Testis (tissue), 2 donors: ENCODE measurements at regions not wholly inside any gene's neighbourhood (a gene's known extent, or its start where the extent isn't known, plus 50 kb on each side); places are given as distances from the start of the nearest gene placed in this dataset.

ENCODE experiments used
- POLR2A ChIP-seq: fragments of 450-650 bp; IDR thresholded peaks from one replicate; pipeline ENCODE4 v1.6.1; 2017; ENCODE audit warnings: antibody characterized with exemption, mild to moderate bottlenecking, moderate library complexity
- TF ChIP-seq, protein P1 (sequence below), 3 experiments: fragments of 450-650 bp in 2 of 3; fragments of 200-600 bp in 1 of 3; sonication (generic) in 1 of 3; IDR thresholded peaks; one replicate each; pipeline ENCODE4 v1.5.1; 2016 to 2019; ENCODE audit warnings: antibody characterized with exemption in 3 of 3, mild to moderate bottlenecking in 2 of 3, moderate library complexity in 1 of 3

GRCh38 chr21:17950591-17950990, 131.4 kb upstream of the C21orf91 start:
- TF ChIP-seq, protein P1, sequence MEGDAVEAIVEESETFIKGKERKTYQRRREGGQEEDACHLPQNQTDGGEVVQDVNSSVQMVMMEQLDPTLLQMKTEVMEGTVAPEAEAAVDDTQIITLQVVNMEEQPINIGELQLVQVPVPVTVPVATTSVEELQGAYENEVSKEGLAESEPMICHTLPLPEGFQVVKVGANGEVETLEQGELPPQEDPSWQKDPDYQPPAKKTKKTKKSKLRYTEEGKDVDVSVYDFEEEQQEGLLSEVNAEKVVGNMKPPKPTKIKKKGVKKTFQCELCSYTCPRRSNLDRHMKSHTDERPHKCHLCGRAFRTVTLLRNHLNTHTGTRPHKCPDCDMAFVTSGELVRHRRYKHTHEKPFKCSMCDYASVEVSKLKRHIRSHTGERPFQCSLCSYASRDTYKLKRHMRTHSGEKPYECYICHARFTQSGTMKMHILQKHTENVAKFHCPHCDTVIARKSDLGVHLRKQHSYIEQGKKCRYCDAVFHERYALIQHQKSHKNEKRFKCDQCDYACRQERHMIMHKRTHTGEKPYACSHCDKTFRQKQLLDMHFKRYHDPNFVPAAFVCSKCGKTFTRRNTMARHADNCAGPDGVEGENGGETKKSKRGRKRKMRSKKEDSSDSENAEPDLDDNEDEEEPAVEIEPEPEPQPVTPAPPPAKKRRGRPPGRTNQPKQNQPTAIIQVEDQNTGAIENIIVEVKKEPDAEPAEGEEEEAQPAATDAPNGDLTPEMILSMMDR (IDR thresholded peaks at IDR 0.05): no peak
- no peak for TF ChIP-seq POLR2A
